ENCODE measurements at regions not wholly inside any gene's neighbourhood (a gene's known extent, or its start where the extent isn't known, plus 50 kb on each side); places are given as distances from the start of the nearest gene placed in this dataset.

DNA sequence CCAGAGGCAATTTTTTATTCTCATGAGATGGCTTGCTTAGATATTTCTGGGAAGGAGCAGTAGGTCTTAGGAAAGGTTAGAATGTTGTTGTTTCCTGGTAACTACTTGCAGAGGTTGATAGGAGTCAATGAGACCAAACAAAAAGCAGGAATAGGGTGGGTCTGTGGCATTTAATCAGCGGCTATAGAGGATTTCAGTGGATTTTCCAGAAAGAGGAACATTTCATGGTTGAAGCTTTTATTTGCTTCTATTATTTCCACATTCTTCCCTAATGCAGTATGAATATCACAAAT lies 111.3 kb upstream of the PALMD start:
- no peaks in the 10 kb centered on the region for H3K27me3 Mint-ChIP-seq
- no peak overlapping the region for H3K4me3 Mint-ChIP-seq
- ATAC-seq (replicated peaks; ENCODE audit: extremely low read depth, poor library complexity, severe bottlenecking) (no peak), DNase-seq (ENCODE audit: low spot score in 2 of 2) (no peak)
- H3K4me1 Mint-ChIP-seq: no peaks in the 10 kb centered on the region
- H3K27ac Mint-ChIP-seq (ENCODE audit: low read depth): no peak overlapping the region
- no peaks in the 10 kb centered on the region for H3K36me3 Mint-ChIP-seq (ENCODE audit: insufficient read depth)
- H3K9me3 Mint-ChIP-seq: no peaks in the 10 kb centered on the region

DNA sequence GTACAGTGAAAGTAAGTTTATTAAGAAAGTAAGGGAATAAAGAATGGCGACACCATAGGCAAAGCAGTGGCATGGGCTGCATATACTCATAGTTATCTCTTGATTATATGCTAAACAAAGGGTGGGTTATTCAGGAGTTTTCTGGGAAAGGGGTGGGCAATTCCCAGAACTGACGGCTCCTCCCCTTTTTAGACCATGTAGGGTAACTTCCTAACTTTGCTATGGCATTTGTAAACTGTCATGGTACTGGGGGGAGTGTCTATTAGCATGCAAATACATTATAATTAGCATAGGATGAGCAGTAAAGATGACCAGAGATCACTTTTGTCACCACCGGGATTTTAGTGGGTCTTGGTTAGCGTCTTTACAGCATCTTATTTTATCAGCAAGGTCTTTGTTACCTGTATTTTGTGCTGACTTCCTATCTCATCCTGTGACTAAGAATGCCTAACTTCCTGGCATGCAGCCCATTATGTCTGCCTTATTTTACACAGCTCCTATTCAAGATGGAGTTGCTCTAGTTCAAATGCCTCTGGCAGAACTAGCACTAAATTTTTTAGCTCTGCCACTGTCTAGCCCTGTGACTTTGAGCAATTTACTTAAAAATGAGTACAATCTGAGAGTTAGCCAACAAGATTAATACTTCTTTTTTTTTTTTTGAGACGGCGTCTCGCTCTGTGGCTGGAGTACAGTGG lies 110.3 kb upstream of the PALMD start:
- DNase-seq (ENCODE audit: low spot score in 2 of 2): no peak
- ATAC-seq (replicated peaks; ENCODE audit: extremely low read depth, poor library complexity, severe bottlenecking): no peak
- Mint-ChIP-seq H3K27me3 (no peaks in the 10 kb centered on the region), H3K36me3 (ENCODE audit: insufficient read depth) (no peaks in the 10 kb centered on the region), H3K4me3 (no peak overlapping the region), H3K4me1 (no peaks in the 10 kb centered on the region), H3K27ac (ENCODE audit: low read depth) (no peak overlapping the region), H3K9me3 (no peaks in the 10 kb centered on the region)

DNA sequence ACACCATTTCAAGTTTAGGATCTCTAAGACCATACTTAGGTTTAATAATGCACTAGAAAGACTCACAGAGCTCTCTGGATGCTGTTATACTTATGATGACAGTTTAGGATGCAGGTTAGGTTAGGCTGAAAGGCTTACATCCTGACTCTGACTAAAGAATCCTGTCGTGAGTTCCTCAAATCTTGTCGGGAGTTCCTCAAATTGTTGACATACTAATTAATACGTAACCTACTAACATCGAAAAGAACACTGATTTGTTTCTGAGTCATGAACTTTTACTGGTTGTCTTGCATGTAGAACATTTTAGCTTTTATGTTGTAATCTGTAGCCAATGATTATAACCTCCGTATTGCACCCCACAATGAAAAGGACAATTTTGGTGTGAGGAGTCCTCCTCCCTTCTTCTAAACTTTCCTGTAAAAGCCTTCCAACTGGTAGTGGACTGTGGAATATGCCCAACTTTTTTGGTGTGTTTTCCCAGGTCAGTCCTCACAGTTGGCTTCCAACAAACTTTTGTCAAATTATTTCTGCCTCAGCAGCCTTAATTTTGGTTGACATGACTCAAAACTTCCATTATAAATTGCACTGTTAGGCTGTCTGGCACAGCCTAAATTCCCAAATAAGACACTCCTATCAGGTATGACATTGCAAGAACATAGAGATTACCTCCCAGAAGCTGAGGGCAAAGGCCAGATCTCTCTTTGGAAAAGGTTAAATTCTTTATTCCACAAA lies 107.9 kb upstream of the PALMD start:
- ATAC-seq (replicated peaks; ENCODE audit: extremely low read depth, poor library complexity, severe bottlenecking) (no peak), DNase-seq (ENCODE audit: low spot score in 2 of 2) (no peak)
- Mint-ChIP-seq H3K36me3 (ENCODE audit: insufficient read depth) (no peaks in the 10 kb centered on the region), H3K27me3 (no peaks in the 10 kb centered on the region), H3K27ac (ENCODE audit: low read depth) (no peak overlapping the region), H3K4me3 (no peak overlapping the region), H3K9me3 (no peaks in the 10 kb centered on the region), H3K4me1 (no peaks in the 10 kb centered on the region)

DNA sequence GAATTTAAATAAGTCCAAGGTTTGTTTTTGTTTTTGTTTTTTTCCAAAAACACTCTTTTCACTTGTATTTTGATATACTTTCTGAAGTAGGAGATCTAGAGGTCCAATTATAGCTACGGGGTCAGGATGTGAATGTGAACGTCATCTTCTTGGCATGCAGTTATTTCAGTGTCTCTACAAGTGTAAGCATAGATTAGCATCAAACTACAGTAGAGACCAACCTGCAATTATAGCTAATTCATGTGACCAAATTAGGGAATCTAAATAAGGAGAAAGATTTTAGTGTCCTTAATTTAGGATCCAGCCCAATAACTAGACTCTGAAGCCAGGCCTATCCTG lies 107.3 kb upstream of the PALMD start:
- no peaks in the 10 kb centered on the region for H3K9me3 Mint-ChIP-seq
- H3K36me3 Mint-ChIP-seq (ENCODE audit: insufficient read depth): no peaks in the 10 kb centered on the region
- no peak overlapping the region for H3K4me3 Mint-ChIP-seq
- no peak for DNase-seq (ENCODE audit: low spot score in 2 of 2)
- H3K27me3 Mint-ChIP-seq: no peaks in the 10 kb centered on the region
- no peak overlapping the region for H3K27ac Mint-ChIP-seq (ENCODE audit: low read depth)
- H3K4me1 Mint-ChIP-seq: no peaks in the 10 kb centered on the region
- no peak for ATAC-seq (replicated peaks; ENCODE audit: extremely low read depth, poor library complexity, severe bottlenecking)

DNA sequence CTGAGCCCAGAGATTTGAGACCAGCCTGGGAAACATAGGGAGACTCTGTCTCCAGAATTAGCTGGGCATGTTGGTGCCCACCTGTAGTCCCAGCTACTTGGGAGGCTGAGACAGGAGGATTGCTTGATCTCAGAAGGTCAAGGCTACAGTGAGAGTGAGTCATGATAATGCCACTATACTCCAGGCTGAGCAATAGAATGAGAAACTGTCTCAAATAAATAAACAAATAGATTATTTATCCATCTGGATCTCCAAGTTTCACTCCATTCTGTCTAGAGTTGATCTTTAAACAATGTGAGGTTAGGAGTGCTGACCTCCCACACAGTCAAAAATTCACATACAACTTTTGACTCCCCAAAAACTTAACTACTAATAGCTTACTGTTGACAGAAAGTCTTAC lies 106.8 kb upstream of the PALMD start:
- H3K4me3 Mint-ChIP-seq: no peak overlapping the region
- ATAC-seq (replicated peaks; ENCODE audit: extremely low read depth, poor library complexity, severe bottlenecking): no peak

DNA sequence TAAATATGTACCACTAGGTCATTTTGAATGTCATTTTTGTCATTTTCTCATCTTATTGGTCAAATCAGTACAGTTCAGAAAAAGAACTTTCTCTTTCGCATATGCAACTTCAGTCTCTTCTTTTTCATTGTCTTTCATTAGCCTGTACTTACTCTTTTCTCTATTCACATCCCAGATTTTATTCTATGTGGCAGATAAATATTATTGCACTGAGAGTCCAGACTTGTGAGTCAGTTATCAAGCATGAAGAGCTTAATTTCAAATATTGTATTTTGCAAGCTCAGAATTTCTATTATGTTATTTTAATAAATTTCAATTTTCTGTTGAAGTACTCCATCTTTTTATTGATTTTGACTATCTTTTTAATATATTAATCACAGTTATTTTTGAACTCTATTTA lies 105.2 kb upstream of the PALMD start:
- DNase-seq (ENCODE audit: low spot score in 2 of 2) (no peak), ATAC-seq (replicated peaks; ENCODE audit: extremely low read depth, poor library complexity, severe bottlenecking) (no peak)
- no peaks in the 10 kb centered on the region for H3K4me1 Mint-ChIP-seq
- H3K9me3 Mint-ChIP-seq: no peaks in the 10 kb centered on the region
- no peak overlapping the region for H3K4me3 Mint-ChIP-seq
- no peaks in the 10 kb centered on the region for H3K27me3 Mint-ChIP-seq
- no peak overlapping the region for H3K27ac Mint-ChIP-seq (ENCODE audit: low read depth)
- no peaks in the 10 kb centered on the region for H3K36me3 Mint-ChIP-seq (ENCODE audit: insufficient read depth)

More for the DNA sequence above, 106.8 kb upstream of the PALMD start:
- Mint-ChIP-seq H3K4me1 (no peaks in the 10 kb centered on the region), H3K9me3 (no peaks in the 10 kb centered on the region), H3K27me3 (no peaks in the 10 kb centered on the region), H3K36me3 (ENCODE audit: insufficient read depth) (no peaks in the 10 kb centered on the region), H3K27ac (ENCODE audit: low read depth) (no peak overlapping the region)
- DNase-seq (ENCODE audit: low spot score in 2 of 2): no peak

DNA sequence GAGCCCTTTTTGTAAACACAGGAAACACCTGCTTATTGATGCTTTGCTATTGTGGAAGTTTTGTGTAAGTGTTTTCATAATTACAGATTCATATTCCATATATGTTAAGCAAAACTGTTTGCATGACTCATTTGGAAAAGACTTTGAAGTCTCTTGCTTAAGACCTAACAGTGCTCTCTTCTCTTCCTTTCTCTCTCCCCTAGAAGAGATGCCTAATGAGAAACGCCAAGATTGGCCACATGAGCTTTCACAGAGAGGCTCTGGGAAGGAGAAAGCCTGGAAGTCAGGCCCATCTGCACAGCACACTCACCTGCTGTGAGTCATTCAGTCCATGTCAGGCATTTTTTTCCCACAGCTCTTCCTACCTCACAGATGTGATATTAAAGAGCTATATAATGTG lies 101.6 kb upstream of the PALMD start:
- ATAC-seq (replicated peaks; ENCODE audit: extremely low read depth, poor library complexity, severe bottlenecking): no peak
- H3K4me1 Mint-ChIP-seq: no peaks in the 10 kb centered on the region

DNA sequence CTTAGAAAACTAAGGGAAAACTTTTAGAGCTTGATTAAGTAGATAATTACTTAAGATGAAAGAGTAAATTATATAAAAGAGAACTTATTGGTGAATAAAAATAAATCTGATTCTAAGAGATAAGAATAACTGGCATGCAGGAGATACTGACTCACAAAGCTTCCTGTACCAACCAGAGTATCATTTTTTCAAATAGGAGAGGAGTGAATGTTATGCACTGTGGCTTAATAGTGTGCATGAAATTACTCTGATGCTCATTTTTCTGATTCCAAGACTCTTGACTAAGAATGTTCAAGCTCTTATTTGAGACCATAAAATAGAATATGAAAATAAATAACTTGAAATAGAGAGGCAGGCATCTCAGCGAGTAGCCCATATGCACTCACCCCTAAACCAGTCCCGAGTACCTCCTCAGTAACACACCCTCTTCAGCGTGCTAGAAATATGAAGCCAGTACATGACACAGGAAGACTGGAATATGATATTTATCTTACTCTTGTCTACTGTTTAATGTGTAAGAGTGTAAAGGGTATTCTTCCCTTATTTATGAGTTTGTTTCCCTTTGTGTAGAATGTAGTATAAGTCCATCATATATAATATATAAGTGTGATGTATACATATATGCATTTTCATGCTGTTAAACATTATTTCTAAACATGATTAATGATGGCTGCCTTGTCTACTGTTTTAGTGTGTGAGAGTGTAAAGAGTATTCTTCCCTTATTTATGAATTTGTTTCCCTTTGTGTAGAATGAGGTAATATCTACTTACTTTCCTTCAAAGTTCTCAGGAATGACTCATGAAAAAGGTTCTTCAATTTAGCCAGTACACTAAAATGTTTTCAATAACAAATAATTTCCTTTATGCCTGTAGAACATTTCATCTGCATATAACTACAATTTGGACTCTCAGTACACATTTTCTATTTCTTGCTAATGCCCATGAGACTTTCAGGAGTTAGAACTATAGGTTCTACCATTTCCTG lies 99.2 kb upstream of the PALMD start:
- no peak overlapping the region for H3K27ac Mint-ChIP-seq (ENCODE audit: low read depth)
- no peaks in the 10 kb centered on the region for H3K4me1 Mint-ChIP-seq
- no peaks in the 10 kb centered on the region for H3K9me3 Mint-ChIP-seq
- no peaks in the 10 kb centered on the region for H3K27me3 Mint-ChIP-seq
- ATAC-seq (replicated peaks; ENCODE audit: extremely low read depth, poor library complexity, severe bottlenecking): no peak
- DNase-seq (ENCODE audit: low spot score in 2 of 2): no peak
- no peaks in the 10 kb centered on the region for H3K36me3 Mint-ChIP-seq (ENCODE audit: insufficient read depth)
- H3K4me3 Mint-ChIP-seq: no peak overlapping the region

More for the DNA sequence above, 101.6 kb upstream of the PALMD start:
- no peak overlapping the region for H3K4me3 Mint-ChIP-seq
- no peak overlapping the region for H3K27ac Mint-ChIP-seq (ENCODE audit: low read depth)
- H3K36me3 Mint-ChIP-seq (ENCODE audit: insufficient read depth): no peaks in the 10 kb centered on the region
- no peaks in the 10 kb centered on the region for H3K27me3 Mint-ChIP-seq
- DNase-seq (ENCODE audit: low spot score in 2 of 2): no peak
- H3K9me3 Mint-ChIP-seq: no peaks in the 10 kb centered on the region

DNA sequence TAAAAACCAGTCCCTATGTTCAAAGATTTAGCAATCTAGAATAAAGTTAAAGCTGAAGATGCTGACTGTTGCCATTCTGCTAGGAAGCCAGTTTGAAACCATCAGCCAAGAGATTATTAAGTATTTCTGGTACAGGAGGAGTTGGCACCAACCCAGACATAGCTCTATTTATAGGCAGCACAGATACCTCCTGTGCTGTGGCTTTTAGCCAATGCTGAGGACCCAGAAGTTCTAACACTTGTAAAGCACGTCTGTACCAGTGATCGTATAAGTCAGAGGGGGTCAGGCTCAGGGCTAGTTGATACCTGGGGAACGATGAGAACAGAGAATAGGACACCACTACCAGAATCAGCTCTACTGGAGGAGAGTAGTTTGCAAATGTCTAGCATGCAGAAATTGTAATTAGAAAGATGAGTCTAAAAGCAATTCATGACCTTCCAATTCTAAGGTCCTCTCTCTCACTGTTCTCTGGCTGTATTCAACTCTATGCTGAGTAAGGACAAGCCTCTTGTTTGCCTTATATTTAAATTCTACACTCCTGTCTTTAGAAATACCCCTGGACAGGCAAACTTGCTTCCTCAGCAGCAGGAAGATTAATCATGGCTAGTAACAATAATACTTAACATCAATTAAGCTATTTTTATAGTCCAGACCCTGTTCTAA lies 96.8 kb upstream of the PALMD start:
- Mint-ChIP-seq H3K4me3 (no peak overlapping the region), H3K27me3 (peaks cover 10% of the 10 kb centered on the region)

DNA sequence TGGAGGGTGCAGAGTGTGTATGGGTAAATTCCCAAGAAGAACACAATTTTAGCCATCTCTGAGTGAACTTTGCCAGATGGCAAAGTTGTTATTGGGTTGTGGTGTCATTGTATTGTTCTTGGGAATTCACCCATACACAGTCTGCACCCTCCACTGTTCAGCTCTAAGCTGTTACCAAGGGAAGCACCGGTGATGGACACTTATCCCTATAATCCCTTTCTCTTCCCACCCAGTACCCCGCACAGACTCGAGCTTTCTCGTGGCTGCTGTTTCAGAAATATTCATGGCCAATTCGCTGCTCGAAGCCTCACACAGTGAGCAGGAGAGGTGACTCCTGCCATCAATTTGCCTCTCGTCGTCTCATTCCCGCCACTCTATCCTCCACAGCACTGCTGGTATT lies 95.7 kb upstream of the PALMD start:
- Mint-ChIP-seq H3K4me3 (no peak overlapping the region), H3K4me1 (no peaks in the 10 kb centered on the region)
- ATAC-seq (replicated peaks; ENCODE audit: extremely low read depth, poor library complexity, severe bottlenecking): no peak

More for the DNA sequence above, 96.8 kb upstream of the PALMD start:
- H3K27ac Mint-ChIP-seq (ENCODE audit: low read depth): no peak overlapping the region
- no peaks in the 10 kb centered on the region for H3K4me1 Mint-ChIP-seq
- H3K9me3 Mint-ChIP-seq: no peaks in the 10 kb centered on the region
- DNase-seq (ENCODE audit: low spot score in 2 of 2) (no peak), ATAC-seq (replicated peaks; ENCODE audit: extremely low read depth, poor library complexity, severe bottlenecking) (no peak)
- no peaks in the 10 kb centered on the region for H3K36me3 Mint-ChIP-seq (ENCODE audit: insufficient read depth)

DNA sequence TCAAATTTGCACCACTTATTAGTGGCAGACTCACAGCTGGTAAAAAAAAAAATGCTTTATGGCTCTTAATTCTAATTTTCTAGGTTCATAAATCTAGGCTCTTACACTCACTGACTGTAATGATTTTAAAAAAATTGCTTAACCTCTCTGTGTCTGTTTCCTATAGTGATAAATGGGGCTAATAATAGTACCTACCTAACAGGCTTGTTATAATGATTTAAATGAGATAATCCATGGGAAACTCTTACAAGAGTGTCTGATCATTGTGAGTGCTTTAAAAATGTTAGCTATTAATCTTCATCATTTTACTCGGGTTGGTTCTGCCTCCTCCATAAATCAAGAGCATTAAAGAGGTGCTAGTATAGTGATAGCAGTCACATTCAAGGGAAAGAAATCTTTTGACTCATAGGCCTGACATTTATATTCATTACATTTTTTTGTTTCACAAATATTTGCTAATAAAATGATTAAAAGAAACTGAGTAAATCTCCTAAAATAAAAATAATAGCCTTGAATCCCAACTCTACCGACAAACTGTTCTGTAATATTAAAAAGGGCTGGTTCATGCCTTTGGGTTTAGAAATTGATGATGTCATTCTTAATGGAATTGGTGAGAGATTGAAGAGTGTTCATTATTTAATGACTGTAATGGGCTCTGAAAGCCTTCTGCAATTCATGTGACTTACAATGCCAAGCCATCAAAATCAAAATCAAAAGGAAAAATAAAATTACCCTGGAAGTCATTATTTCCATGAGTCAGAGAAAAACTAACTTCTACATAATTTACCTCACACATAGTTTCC lies 93.9 kb upstream of the PALMD start:
- Mint-ChIP-seq H3K9me3 (no peaks in the 10 kb centered on the region), H3K4me3 (no peak overlapping the region), H3K27me3 (peaks cover 21% of the 10 kb centered on the region), H3K36me3 (ENCODE audit: insufficient read depth) (no peaks in the 10 kb centered on the region), H3K27ac (ENCODE audit: low read depth) (no peak overlapping the region), H3K4me1 (no peaks in the 10 kb centered on the region)
- DNase-seq (ENCODE audit: low spot score in 2 of 2) (no peak), ATAC-seq (replicated peaks; ENCODE audit: extremely low read depth, poor library complexity, severe bottlenecking) (no peak)

More for the DNA sequence above, 95.7 kb upstream of the PALMD start:
- H3K36me3 Mint-ChIP-seq (ENCODE audit: insufficient read depth): no peaks in the 10 kb centered on the region
- no peaks in the 10 kb centered on the region for H3K9me3 Mint-ChIP-seq
- no peak overlapping the region for H3K27ac Mint-ChIP-seq (ENCODE audit: low read depth)
- no peak for DNase-seq (ENCODE audit: low spot score in 2 of 2)
- peaks cover 21% of the 10 kb centered on the region for H3K27me3 Mint-ChIP-seq

DNA sequence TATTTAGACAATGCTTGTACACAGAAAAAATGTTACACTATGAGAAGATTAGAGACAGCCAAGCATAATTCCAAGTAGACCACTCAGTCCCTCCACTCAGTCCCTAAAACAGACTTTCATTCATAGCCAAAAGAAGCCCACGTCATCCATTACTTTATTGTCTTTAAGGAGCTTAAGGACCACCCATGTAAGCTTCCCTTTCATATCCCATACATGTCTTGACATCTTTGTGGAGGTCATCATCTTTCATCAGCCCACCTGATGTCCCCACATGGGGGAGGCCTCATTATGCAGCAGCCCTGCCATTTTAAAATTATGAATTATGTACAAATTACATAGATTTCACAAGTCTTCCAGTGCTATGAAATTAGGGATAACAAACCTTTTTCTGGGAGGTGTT lies 92.6 kb upstream of the PALMD start:
- Mint-ChIP-seq H3K9me3 (no peaks in the 10 kb centered on the region), H3K27ac (ENCODE audit: low read depth) (no peak overlapping the region), H3K4me3 (no peak overlapping the region), H3K27me3 (peaks cover 21% of the 10 kb centered on the region), H3K36me3 (ENCODE audit: insufficient read depth) (no peaks in the 10 kb centered on the region), H3K4me1 (no peaks in the 10 kb centered on the region)
- DNase-seq (ENCODE audit: low spot score in 2 of 2) (no peak), ATAC-seq (replicated peaks; ENCODE audit: extremely low read depth, poor library complexity, severe bottlenecking) (no peak)
